Testis (tissue), 2 donors: ENCODE measurements at regions not wholly inside any gene's neighbourhood (a gene's known extent, or its start where the extent isn't known, plus 50 kb on each side); places are given as distances from the start of the nearest gene placed in this dataset.

ENCODE experiments used
- DNase-seq: peaks from one replicate; pipeline ENCODE4 v3.0.0-alpha.2; 2019
- H3K27ac ChIP-seq, 2 donors: fragments of 200-600 bp; sonication (generic); one replicate each; pipeline ENCODE4 v1.5.1; 2019
- H3K27me3 ChIP-seq: fragments of 200-600 bp; sonication (generic); one replicate; pipeline ENCODE4 v1.5.1; 2019
- H3K36me3 ChIP-seq: fragments of 200-600 bp; sonication (generic); one replicate; pipeline ENCODE4 v1.5.1; 2017; ENCODE audit warnings: low read depth; ENCODE audit errors: missing control alignments
- H3K4me1 ChIP-seq: fragments of 200-600 bp; sonication (generic); one replicate; pipeline ENCODE4 v1.5.1; 2019
- H3K4me3 ChIP-seq, 2 donors: fragments of 200-600 bp; sonication (generic); one replicate each; pipeline ENCODE4 v1.5.1; 2017 to 2019
- H3K9me3 ChIP-seq: fragments of 200-600 bp; sonication (generic); one replicate; pipeline ENCODE4 v1.5.1; 2017
- POLR2A ChIP-seq: fragments of 450-650 bp; IDR thresholded peaks from one replicate; pipeline ENCODE4 v1.6.1; 2017; ENCODE audit warnings: antibody characterized with exemption, mild to moderate bottlenecking, moderate library complexity
- WGBS, 2 donors: methylation state at CpG; one replicate each; pipeline ENCODE4 v1.1.5; 2018; 5-methylcytosine and 5-hydroxymethylcytosine counted together
- intact Hi-C: fragments of 100-400 bp; cut with DNase I; formaldehyde crosslinking; loops from one replicate; pipeline ENCODE4 v1.15.1; 2023; ENCODE audit warnings: low total_unique reads
- TF ChIP-seq, protein P1 (sequence below), 3 experiments: fragments of 450-650 bp in 2 of 3; fragments of 200-600 bp in 1 of 3; sonication (generic) in 1 of 3; IDR thresholded peaks; one replicate each; pipeline ENCODE4 v1.5.1; 2016 to 2019; ENCODE audit warnings: antibody characterized with exemption in 3 of 3, mild to moderate bottlenecking in 2 of 3, moderate library complexity in 1 of 3

- intact Hi-C loops, result no loop called here
- WGBS, 2 donors, result 78 to 84% methylated on average over 4 of the region's 4 CpGs
- no peak for TF ChIP-seq POLR2A
- TF ChIP-seq, protein P1, sequence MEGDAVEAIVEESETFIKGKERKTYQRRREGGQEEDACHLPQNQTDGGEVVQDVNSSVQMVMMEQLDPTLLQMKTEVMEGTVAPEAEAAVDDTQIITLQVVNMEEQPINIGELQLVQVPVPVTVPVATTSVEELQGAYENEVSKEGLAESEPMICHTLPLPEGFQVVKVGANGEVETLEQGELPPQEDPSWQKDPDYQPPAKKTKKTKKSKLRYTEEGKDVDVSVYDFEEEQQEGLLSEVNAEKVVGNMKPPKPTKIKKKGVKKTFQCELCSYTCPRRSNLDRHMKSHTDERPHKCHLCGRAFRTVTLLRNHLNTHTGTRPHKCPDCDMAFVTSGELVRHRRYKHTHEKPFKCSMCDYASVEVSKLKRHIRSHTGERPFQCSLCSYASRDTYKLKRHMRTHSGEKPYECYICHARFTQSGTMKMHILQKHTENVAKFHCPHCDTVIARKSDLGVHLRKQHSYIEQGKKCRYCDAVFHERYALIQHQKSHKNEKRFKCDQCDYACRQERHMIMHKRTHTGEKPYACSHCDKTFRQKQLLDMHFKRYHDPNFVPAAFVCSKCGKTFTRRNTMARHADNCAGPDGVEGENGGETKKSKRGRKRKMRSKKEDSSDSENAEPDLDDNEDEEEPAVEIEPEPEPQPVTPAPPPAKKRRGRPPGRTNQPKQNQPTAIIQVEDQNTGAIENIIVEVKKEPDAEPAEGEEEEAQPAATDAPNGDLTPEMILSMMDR (IDR thresholded peaks at IDR 0.05), result no peak
Observed at GRCh38 chr9:115980976-115981375, 172.6 kb upstream of the PAPPA start.

GRCh38 chr9:115983366-115983765 is 170.2 kb upstream of the PAPPA start:
- WGBS, 2 donors, result 85 to 96% methylated on average over 6 of the region's 6 CpGs
- DNase-seq, result no peak
- Histone ChIP-seq H3K9me3 (no peaks in the 10 kb centered on the region), H3K27me3 (no peaks in the 10 kb centered on the region), H3K36me3 (no peaks in the 10 kb centered on the region), H3K27ac (no peak overlapping the region), H3K4me3 (no peak overlapping the region), H3K4me1 (no peaks in the 10 kb centered on the region)
- intact Hi-C loops, result no loop called here
- TF ChIP-seq POLR2A, result no peak
- TF ChIP-seq, protein P1 (IDR thresholded peaks at IDR 0.05), result no peak

More at GRCh38 chr9:115980976-115981375, 172.6 kb upstream of the PAPPA start:
- no peaks in the 10 kb centered on the region for H3K27me3 ChIP-seq
- no peak for DNase-seq
- no peaks in the 10 kb centered on the region for H3K36me3 ChIP-seq
- H3K4me1 ChIP-seq, result no peaks in the 10 kb centered on the region
- H3K9me3 ChIP-seq, result no peaks in the 10 kb centered on the region
- no peak overlapping the region for H3K27ac ChIP-seq
- no peak overlapping the region for H3K4me3 ChIP-seq

GRCh38 chr9:115985657-115986056 is 167.9 kb upstream of the PAPPA start:
- Histone ChIP-seq H3K27ac (no peak overlapping the region), H3K27me3 (no peaks in the 10 kb centered on the region), H3K4me1 (no peaks in the 10 kb centered on the region), H3K36me3 (no peaks in the 10 kb centered on the region), H3K4me3 (no peak overlapping the region), H3K9me3 (no peaks in the 10 kb centered on the region)
- no peak for TF ChIP-seq POLR2A
- TF ChIP-seq, protein P1 (IDR thresholded peaks at IDR 0.05), result no peak
- DNase-seq, result no peak
- intact Hi-C loops, result no loop called here
- WGBS, 2 donors, result 82 to 96% methylated on average over 1 of the region's 1 CpG

- WGBS, 2 donors, result 95 to 96% methylated on average over 3 of the region's 3 CpGs
- no peak overlapping the region for H3K27ac ChIP-seq
- TF ChIP-seq, protein P1 (IDR thresholded peaks at IDR 0.05), result no peak
- TF ChIP-seq POLR2A, result no peak
Observed at GRCh38 chr9:115986508-115986907, 167.1 kb upstream of the PAPPA start.

GRCh38 chr9:115988701-115989100 is 164.9 kb upstream of the PAPPA start:
- TF ChIP-seq, protein P1 (IDR thresholded peaks at IDR 0.05), result no peak
- no peak for TF ChIP-seq POLR2A
- H3K4me1 ChIP-seq, result no peaks in the 10 kb centered on the region
- intact Hi-C loops, result no loop called here
- no peaks in the 10 kb centered on the region for H3K27me3 ChIP-seq
- no peaks in the 10 kb centered on the region for H3K36me3 ChIP-seq
- DNase-seq, result no peak
- no peaks in the 10 kb centered on the region for H3K9me3 ChIP-seq
- H3K27ac ChIP-seq, result no peak overlapping the region
- no peak overlapping the region for H3K4me3 ChIP-seq
- 79 to 92% methylated on average over 2 of the region's 2 CpGs for WGBS, 2 donors

More at GRCh38 chr9:115986508-115986907, 167.1 kb upstream of the PAPPA start:
- intact Hi-C loops, result no loop called here
- no peaks in the 10 kb centered on the region for H3K36me3 ChIP-seq
- H3K27me3 ChIP-seq, result no peaks in the 10 kb centered on the region
- H3K4me1 ChIP-seq, result no peaks in the 10 kb centered on the region
- H3K4me3 ChIP-seq, result no peak overlapping the region
- H3K9me3 ChIP-seq, result no peaks in the 10 kb centered on the region
- no peak for DNase-seq
